ENCODE measurements at regions not wholly inside any gene's neighbourhood (a gene's known extent, or its start where the extent isn't known, plus 50 kb on each side); places are given as distances from the start of the nearest gene placed in this dataset.
"Not testable (repeated sequence)": the region's sequence is repeated elsewhere in the genome, so short reads cannot be mapped to it uniquely, and the experiment has no call there.

GRCh38 chr2:88396209-88396608 lies 56.3 kb downstream of the FOXI3 start:
- TF ChIP-seq, protein P1, sequence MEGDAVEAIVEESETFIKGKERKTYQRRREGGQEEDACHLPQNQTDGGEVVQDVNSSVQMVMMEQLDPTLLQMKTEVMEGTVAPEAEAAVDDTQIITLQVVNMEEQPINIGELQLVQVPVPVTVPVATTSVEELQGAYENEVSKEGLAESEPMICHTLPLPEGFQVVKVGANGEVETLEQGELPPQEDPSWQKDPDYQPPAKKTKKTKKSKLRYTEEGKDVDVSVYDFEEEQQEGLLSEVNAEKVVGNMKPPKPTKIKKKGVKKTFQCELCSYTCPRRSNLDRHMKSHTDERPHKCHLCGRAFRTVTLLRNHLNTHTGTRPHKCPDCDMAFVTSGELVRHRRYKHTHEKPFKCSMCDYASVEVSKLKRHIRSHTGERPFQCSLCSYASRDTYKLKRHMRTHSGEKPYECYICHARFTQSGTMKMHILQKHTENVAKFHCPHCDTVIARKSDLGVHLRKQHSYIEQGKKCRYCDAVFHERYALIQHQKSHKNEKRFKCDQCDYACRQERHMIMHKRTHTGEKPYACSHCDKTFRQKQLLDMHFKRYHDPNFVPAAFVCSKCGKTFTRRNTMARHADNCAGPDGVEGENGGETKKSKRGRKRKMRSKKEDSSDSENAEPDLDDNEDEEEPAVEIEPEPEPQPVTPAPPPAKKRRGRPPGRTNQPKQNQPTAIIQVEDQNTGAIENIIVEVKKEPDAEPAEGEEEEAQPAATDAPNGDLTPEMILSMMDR (IDR thresholded peaks at IDR 0.05; ENCODE audit: extremely low read depth, missing control alignments): no peak
- no peak for DNase-seq (ENCODE audit: low spot score)

- TF ChIP-seq, protein P1 (IDR thresholded peaks at IDR 0.05; ENCODE audit: extremely low read depth, missing control alignments): no peak
Measured at GRCh38 chr2:88377641-88377991, 74.9 kb downstream of the FOXI3 start.

DNA sequence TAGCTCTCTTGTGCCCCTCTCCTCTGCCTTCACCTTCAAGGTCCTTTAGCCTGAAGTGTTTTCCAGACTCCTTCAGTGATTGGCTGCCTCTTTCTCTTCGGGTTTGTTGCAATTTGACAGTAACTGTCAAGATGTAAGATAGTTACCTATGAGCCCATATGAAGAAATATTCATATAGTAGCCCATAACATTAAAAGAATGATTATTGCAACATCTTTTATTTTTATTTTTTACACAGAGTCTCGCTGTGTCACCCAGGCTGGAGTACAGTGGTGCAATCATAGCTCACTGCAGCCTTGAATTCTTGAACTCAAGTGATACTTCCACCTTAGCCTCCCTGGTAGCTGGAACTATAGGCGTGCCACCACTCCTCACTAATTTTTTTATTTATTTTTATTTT lies 80.5 kb downstream of the FOXI3 start:
- TF ChIP-seq, protein P1 (IDR thresholded peaks at IDR 0.05; ENCODE audit: extremely low read depth, missing control alignments): no peak
- DNase-seq (ENCODE audit: low spot score): no peak

More at GRCh38 chr2:88377641-88377991, 74.9 kb downstream of the FOXI3 start:
- DNase-seq (ENCODE audit: low spot score): no peak

DNA sequence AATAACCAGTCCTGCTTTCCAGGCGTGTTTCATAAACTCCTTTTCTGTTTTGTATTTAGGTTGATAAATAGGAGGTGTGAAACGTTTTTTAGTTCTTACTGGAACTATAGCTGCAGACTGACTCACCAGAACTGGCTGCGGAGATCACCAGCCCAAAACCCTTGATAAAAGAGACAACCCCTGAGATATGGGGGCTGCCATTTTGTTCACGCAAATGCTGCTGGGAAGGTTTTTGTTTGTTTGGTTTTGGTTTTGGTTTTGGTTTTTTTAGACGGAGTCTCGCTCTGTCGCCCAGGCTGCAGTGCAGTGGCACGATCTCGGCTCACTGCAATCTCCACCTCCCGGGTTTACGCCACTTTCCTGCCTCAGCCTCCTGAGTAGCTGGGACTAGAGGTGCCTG lies 87.1 kb downstream of the FOXI3 start:
- not testable (repeated sequence) for DNase-seq (ENCODE audit: low spot score)

DNA sequence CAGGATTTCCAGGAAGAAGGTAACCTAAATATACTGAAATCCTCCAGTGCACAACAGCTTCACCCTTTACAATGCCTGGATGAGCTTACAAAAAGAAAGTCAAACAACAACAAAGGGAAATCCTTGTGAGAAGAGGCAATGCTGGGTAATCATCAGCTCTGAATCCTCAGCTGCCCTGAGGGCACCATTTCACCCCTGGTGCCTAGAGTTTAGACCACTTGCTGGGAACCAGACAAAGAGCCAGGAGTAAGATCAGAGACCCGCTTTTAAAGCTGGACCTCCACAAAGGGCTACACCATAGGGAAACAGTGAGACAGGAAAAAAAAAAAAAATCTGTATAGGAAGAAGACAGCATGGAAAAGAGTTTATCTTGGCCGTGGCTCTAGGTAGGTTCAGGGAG lies 97.0 kb downstream of the FOXI3 start:
- TF ChIP-seq, protein P1 (IDR thresholded peaks at IDR 0.05; ENCODE audit: extremely low read depth, missing control alignments): no peak
- DNase-seq (ENCODE audit: low spot score): no peak

DNA sequence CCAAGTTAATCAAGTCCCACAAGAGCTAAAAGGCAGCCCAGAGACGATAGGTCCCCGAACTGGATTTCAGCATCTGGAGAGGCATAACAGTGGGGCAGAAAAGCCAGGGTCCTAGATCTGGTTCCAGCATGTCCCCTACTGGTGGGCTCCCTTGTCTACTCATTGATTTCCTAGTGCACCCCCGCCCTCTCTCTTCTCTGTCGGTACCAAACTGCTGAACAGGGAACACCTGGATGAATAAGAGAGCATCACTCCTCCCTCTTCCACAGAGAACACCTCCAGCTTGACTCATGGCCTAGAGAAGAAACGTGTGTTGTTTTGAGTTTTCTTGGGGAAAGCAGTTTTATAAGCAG lies 101.3 kb downstream of the FOXI3 start:
- no peak for DNase-seq (ENCODE audit: low spot score)
- TF ChIP-seq, protein P1 (IDR thresholded peaks at IDR 0.05; ENCODE audit: extremely low read depth, missing control alignments): no peak

GRCh38 chr2:88350331-88351248 lies 101.9 kb downstream of the FOXI3 start:
- TF ChIP-seq, protein P1 (IDR thresholded peaks at IDR 0.05; ENCODE audit: extremely low read depth, missing control alignments): peak; percentile 64
- DNase-seq (ENCODE audit: low spot score): peak; percentile 59

GRCh38 chr2:88345842-88346241 lies 106.7 kb downstream of the FOXI3 start:
- TF ChIP-seq, protein P1 (IDR thresholded peaks at IDR 0.05; ENCODE audit: extremely low read depth, missing control alignments): no peak
- DNase-seq (ENCODE audit: low spot score): no peak
